HG02588 (cell line): ENCODE measurements at regions not wholly inside any gene's neighbourhood (a gene's known extent, or its start where the extent isn't known, plus 50 kb on each side); places are given as distances from the start of the nearest gene placed in this dataset.

ENCODE experiments used
- ATAC-seq: cut with Tn5 transposase; IDR thresholded peaks from one replicate; pipeline ENCODE4 v1.9.1; 2021; ENCODE audit warnings: mild to moderate bottlenecking, moderate library complexity; ENCODE audit not compliant: unreplicated experiment

DNA sequence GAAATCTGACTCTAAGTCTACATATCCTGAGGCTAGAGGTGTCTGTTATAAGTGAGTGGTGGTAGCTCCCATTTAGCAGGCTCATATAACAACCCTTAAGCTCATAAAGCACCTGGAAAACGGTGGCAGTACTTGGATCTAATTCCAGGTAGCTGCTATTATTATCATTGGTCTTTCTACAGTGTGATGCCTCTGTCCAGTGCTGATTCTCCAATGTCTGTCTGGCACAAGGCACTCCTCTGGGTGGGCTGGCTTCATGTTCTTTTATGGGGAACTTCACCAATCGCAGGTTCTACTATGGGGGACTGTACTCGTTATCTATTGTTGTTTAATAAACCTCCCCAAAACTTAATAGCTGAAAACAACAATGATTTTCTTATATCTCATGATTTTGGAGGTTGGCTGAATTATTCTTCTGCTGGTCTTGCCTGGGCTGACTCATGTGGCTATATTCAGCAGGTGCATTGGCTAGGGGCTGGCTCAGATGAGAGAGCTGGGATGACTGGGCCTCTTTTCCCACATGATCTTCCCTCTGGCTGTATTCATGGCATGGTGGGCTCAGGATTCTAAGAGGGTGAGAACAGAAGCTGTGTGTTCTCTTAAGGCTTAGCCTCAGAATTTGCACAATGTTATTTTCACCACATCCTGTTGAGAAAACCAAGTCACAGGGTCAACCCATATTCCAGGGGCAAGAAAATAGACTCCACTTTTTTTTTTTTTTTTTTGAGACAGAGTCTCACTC lies 93.0 kb upstream of the PCGF5 start:
- no peak for ATAC-seq

DNA sequence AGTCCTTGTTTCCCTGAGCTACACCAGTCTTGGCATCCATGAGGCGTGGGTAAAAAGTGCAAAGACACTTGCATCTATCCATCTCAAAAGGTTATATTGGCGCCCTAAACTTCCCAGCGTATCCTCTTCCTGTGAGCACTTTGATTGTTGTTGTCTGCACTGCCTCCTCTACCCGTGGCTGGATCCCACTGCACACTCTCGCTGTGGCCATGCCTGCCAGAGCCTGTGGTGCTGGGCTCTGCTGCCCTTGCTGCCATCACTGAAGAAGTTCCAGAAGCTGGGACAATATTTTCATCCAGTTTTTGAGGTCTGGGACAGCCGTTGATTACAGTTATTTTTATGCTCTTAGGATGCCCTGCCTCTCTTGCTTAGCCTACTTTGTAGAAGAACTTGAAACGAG lies 85.3 kb upstream of the PCGF5 start:
- no peak for ATAC-seq

DNA sequence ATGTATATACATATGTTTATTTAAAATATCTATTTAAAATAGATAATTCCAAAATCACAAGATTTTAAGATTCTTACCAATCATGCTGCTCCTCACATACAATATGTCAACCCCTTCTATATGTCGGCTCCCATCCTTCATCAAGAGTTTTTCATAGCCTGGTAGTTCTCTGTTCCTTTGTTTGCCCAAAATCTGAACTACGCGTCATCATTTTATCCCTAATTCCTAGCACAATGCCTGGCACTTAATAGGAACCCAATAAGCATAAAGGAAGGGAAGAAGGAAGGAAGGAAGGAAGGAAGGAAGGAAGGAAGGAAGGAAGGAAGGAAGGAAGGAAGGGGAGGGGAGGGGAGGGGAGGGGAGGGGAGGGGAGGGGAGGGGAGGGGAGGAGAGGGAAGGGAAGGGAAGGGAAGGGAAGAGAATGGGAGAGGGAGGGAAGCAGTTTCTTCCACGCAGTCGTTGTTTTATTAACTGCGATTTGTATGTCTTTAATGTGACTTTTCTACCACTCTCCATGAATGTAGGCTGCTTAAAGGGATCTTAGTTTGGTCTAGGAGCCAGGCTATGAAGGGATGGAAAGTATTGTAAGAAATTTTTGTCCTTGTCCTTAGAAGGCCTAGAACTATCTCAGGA lies 83.3 kb upstream of the PCGF5 start:
- no peak for ATAC-seq

- ATAC-seq, result no peak
Measured at GRCh38 chr10:91137822-91138221, 82.6 kb upstream of the PCGF5 start.

- no peak for ATAC-seq
Measured at GRCh38 chr10:91140995-91141549, 79.4 kb upstream of the PCGF5 start.

- no peak for ATAC-seq
Measured at GRCh38 chr10:91144961-91145360, 75.5 kb upstream of the PCGF5 start.

- ATAC-seq, result no peak
Measured at GRCh38 chr10:91146146-91146545, 74.3 kb upstream of the PCGF5 start.

- ATAC-seq, result no peak
Measured at GRCh38 chr10:91149550-91149949, 70.9 kb upstream of the PCGF5 start.

DNA sequence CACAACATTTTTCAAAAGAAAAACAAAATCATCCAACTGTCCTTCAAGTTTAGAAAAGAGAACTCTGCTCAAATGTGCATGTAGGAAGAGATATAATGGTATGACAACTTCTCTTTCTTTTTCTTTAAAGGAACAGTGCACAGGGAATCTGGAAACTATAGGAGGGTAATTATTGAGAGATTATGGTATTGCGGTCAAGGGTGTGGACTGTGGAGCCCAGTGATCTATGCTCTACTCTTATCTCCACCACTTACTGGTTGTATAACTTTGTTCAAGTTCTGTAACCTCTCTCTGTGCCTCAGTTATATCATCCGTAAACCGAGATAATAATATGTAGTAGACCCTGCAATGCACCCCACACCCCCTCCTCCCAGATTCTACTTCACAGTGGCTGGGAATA lies 69.8 kb upstream of the PCGF5 start:
- no peak for ATAC-seq

GRCh38 chr10:91153508-91153907 lies 67.0 kb upstream of the PCGF5 start:
- ATAC-seq, result no peak

DNA sequence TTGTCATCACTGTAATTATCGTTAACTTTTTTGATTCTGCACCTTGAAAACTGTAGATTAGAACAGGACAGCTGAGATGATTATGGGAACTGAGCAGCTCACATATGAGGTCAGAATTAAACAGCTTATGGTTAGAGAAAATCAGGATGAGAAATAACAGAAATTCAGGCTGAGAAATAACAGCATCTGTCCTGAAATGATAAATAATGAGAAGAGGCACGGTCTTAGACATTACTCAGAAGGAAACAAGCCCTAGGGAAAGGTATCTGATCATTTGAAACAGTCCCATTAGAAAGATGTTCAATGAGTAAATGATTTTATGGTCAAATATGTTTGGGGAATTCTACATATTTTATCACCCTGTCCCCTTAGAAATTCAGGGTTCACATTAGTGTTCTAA lies 65.6 kb upstream of the PCGF5 start:
- ATAC-seq, result no peak

DNA sequence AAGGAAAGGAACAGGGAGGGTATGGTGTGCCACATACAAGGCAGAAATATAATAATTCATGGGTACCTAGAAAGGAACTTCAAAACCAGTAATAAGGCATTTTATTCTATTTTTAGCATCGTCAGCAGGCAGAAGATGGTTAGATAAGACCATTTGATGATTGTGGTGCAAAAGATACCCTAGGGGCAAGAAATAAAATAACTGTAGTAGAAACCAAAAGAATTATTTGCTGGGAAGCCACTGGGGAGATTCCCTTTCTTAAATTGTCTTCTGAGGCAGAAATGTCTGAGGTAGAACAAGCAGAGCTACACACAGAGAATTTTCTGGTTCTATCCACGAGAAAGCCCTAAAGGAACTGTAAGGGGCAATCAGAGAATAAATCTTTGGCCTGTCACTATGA lies 64.3 kb upstream of the PCGF5 start:
- ATAC-seq, result no peak

GRCh38 chr10:91159254-91159783 lies 61.1 kb upstream of the PCGF5 start:
- no peak for ATAC-seq

- no peak for ATAC-seq
Measured at GRCh38 chr10:91162050-91162494, 58.4 kb upstream of the PCGF5 start.

GRCh38 chr10:91162495-91163268 lies 57.8 kb upstream of the PCGF5 start:
- peak; percentile 69 for ATAC-seq

GRCh38 chr10:91163269-91163868 lies 57.1 kb upstream of the PCGF5 start:
- ATAC-seq, result peak; percentile 48

- ATAC-seq, result peak; percentile 13
Measured at GRCh38 chr10:91163869-91164474, 56.5 kb upstream of the PCGF5 start.

DNA sequence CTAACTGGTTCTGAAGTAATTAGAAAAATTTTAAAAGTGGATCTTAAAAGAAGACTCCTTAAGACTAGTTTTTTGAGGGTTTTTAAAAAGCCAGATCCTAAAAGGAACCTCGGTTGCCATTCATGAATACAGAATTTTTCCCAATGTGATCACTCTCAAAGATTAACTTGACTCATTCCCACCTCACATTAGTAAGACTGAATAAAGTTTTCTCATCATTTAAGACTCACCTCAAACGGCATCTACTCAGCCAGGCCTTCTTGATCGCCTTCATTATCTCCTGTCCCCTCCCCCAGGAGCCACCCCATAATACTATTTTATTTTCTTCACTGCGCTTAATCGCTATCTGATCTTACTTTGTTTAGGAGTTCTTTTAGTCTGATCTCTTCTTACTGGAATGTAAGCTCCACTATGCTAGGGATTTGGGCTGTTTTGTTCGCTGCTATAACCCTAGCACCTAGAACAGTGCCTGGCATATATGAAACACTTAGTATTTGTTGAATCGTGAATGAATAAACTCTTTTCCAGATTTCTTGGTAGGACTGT lies 55.9 kb upstream of the PCGF5 start:
- no peak for ATAC-seq

- ATAC-seq, result no peak
Measured at GRCh38 chr10:91167406-91167805, 53.1 kb upstream of the PCGF5 start.

DNA sequence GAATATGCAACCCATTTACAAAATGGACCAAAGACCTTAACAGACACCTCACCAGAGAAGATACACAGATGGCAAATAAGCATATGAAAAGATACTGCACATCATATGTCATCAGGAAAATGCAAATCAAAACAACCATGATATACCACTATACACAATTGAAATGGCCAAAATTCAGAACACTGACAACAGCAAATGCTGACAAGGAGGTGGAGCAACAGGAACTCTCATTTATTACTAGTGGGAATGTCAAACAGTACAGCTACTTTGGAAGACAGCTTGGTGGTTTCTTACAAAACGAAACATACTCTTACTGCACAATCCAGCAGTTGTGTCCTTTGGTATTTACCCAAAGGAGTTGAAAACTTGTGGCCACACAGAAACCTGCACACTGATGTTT lies 50.0 kb upstream of the PCGF5 start:
- ATAC-seq, result no peak
